PC-9 (cell line): ENCODE measurements at regions not wholly inside any gene's neighbourhood (a gene's known extent, or its start where the extent isn't known, plus 50 kb on each side); places are given as distances from the start of the nearest gene placed in this dataset.

Experiments used
- BruUV-seq: library from RNA; stranded (reverse); fragments of 400-500 nt; replicated peaks from 2 replicates; lab custom pipeline; 2021; lab: Mats Ljungman, UMichigan
- CTCF ChIA-PET: fragments of 300-600 bp; sonication (Branson Sonifier 250); formaldehyde crosslinking; loops from one replicate; lab custom pipeline; 2022; ENCODE audit warnings: antibody characterized with exemption; lab: Charles Lee
- POLR2A ChIA-PET: fragments of 300-600 bp; sonication (Branson Sonifier 250); formaldehyde crosslinking; loops from one replicate; lab custom pipeline; 2022; ENCODE audit warnings: antibody characterized with exemption; ENCODE audit not compliant: unreplicated experiment; lab: Charles Lee
- DNase-seq, 2 experiments: peaks; one replicate each; pipeline versions ENCODE4 v3.0.0 to v3.0.0-alpha.2; 2015 to 2022; ENCODE audit warnings: mixed read lengths in 1 of 2
- H2AFZ ChIP-seq: fragments of 200-600 bp; sonication (generic); 2 replicates; pipeline ENCODE4 v1.8.1; 2017; ENCODE audit warnings: antibody characterized with exemption
- H3F3A ChIP-seq: fragments of 200-600 bp; sonication (generic); 2 replicates; pipeline ENCODE4 v1.8.1; 2017; ENCODE audit warnings: antibody characterized with exemption, mild to moderate bottlenecking, low read depth; ENCODE audit not compliant: insufficient read depth
- H3K27ac ChIP-seq: fragments of 200-600 bp; sonication (generic); 2 replicates; pipeline ENCODE4 v1.6.1; 2016; ENCODE audit warnings: mixed run types
- H3K27me3 ChIP-seq: fragments of 200-600 bp; sonication (generic); 2 replicates; pipeline ENCODE4 v1.6.1; 2016; ENCODE audit warnings: low read depth, mixed run types; ENCODE audit not compliant: insufficient read depth
- H3K36me3 ChIP-seq: fragments of 200-600 bp; sonication (generic); 2 replicates; pipeline ENCODE4 v1.6.1; 2016; ENCODE audit warnings: low read depth, mixed run types
- H3K4me1 ChIP-seq: fragments of 200-600 bp; sonication (generic); replicated peaks from 2 replicates; pipeline ENCODE4 v1.6.1; 2016; ENCODE audit warnings: mixed run types; ENCODE audit not compliant: insufficient read depth
- H3K4me2 ChIP-seq: fragments of 200-600 bp; sonication (generic); 2 replicates; pipeline ENCODE4 v1.6.1; 2017; ENCODE audit warnings: mixed run types
- H3K4me3 ChIP-seq: fragments of 200-600 bp; sonication (generic); 2 replicates; pipeline ENCODE4 v1.6.1; 2016; ENCODE audit warnings: mixed run types
- H3K79me2 ChIP-seq: fragments of 200-600 bp; sonication (generic); 2 replicates; pipeline ENCODE4 v1.6.1; 2017; ENCODE audit warnings: low read depth, mixed run types
- H3K9me2 ChIP-seq: fragments of 200-600 bp; sonication (generic); 2 replicates; pipeline ENCODE4 v1.8.1; 2017; ENCODE audit warnings: mild to moderate bottlenecking; ENCODE audit not compliant: insufficient read depth
- H3K9me3 ChIP-seq: fragments of 200-600 bp; sonication (generic); 2 replicates; pipeline ENCODE4 v1.8.1; 2016; ENCODE audit warnings: low read depth; ENCODE audit not compliant: insufficient read depth
- H4K20me1 ChIP-seq: fragments of 200-600 bp; sonication (generic); 2 replicates; pipeline ENCODE4 v1.8.1; 2017; ENCODE audit not compliant: insufficient read depth
- EZH2 ChIP-seq: fragments of 200-600 bp; sonication (generic); IDR thresholded peaks from 2 replicates; pipeline ENCODE4 v1.8.0; 2017; ENCODE audit warnings: antibody characterized with exemption, low read depth
- intact Hi-C: fragments of 100-400 bp; cut with micrococcal nuclease; formaldehyde crosslinking; loops from one replicate; pipeline ENCODE4 v1.10.0; 2022; ENCODE audit not compliant: unreplicated experiment
- TF ChIP-seq, protein P1 (sequence below): fragments of 200-600 bp; sonication (generic); conservative IDR thresholded peaks from 2 replicates; pipeline ENCODE4 v1.6.1; 2017; ENCODE audit warnings: mixed run types, antibody characterized with exemption, mild to moderate bottlenecking, moderate library complexity

DNA sequence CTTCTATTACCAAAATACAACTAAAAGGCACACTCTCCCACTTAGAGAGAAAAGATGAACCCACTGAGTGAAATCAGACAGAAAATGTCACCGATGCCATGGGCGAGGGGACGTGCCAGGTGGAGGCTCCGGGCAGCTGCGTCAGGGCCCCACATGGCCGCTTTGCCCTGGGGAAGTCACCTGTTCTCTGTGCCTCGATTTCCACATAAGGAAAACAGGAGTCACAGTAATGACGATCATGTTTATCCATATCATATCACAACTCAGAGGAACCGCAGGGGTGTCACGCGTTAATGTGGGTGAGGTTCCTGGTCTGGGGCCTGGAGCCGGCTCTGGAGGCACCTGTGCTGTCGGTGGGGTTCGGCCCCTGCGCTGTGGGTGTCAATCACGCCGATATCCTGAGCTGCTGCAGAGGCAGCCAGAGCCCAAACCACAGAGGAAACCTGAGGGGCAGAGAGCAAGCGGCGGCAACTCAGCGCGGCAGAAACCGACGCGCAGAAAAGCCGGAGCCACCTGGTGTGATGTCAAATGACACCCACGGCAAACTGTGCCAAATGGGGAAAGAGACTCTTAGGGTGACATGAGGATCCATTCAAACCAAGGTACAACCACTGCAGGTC is 243.7 kb downstream of the BRD1 start:
- Histone ChIP-seq H3K79me2 (no peaks in the 10 kb centered on the region), H3K9me2 (no peaks in the 10 kb centered on the region), H3F3A (no peaks in the 10 kb centered on the region), H3K27me3 (peaks cover 86% of the 10 kb centered on the region), H2AFZ (no peak overlapping the region), H3K4me3 (no peak overlapping the region), H3K9me3 (0 out of 2 replicates have a peak, but pooled peaks cover 7% of the 10 kb centered on the region), H3K4me1 (no peaks in the 10 kb centered on the region), H3K36me3 (no peaks in the 10 kb centered on the region), H3K4me2 (no peak overlapping the region), H4K20me1 (no peaks in the 10 kb centered on the region), H3K27ac (no peak overlapping the region)
- TF ChIP-seq, protein P1, sequence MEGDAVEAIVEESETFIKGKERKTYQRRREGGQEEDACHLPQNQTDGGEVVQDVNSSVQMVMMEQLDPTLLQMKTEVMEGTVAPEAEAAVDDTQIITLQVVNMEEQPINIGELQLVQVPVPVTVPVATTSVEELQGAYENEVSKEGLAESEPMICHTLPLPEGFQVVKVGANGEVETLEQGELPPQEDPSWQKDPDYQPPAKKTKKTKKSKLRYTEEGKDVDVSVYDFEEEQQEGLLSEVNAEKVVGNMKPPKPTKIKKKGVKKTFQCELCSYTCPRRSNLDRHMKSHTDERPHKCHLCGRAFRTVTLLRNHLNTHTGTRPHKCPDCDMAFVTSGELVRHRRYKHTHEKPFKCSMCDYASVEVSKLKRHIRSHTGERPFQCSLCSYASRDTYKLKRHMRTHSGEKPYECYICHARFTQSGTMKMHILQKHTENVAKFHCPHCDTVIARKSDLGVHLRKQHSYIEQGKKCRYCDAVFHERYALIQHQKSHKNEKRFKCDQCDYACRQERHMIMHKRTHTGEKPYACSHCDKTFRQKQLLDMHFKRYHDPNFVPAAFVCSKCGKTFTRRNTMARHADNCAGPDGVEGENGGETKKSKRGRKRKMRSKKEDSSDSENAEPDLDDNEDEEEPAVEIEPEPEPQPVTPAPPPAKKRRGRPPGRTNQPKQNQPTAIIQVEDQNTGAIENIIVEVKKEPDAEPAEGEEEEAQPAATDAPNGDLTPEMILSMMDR: no peak
- BruUV-seq: no TSS peak
- DNase-seq: no peak
- ChIA-PET CTCF (no interaction called here), POLR2A (no interaction called here)
- intact Hi-C loops: no loop called here

DNA sequence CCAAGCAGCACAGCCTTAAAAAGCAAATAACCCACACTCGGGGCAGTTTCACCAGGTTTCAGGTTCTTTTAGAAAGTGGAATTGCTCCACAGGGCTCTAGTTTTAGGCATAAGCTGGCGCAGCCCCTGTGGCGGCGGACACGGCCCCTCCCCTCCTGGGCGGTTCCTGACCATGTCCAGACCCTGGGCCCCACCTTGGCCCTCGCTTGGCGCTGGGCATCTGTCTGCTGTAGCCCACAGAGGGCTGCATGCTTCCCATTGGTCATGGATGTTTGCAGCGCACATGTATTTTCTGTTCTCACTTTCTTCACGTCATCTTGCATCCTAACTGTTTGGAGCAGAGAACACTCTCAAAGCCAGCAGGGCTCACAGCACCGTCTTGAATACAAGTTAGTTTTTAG is 244.3 kb downstream of the BRD1 start:
- no peak overlapping the region for H3K4me3 ChIP-seq
- TF ChIP-seq, protein P1: no peak
- no peak for TF ChIP-seq EZH2
- no TSS peak for BruUV-seq
- H3K4me2 ChIP-seq: no peak overlapping the region
- intact Hi-C loops: no loop called here
- no peaks in the 10 kb centered on the region for H3K9me2 ChIP-seq
- H3K27me3 ChIP-seq: peaks cover 86% of the 10 kb centered on the region
- no peaks in the 10 kb centered on the region for H3K79me2 ChIP-seq
- ChIA-PET POLR2A (no interaction called here), CTCF (no interaction called here)
- no peaks in the 10 kb centered on the region for H4K20me1 ChIP-seq
- no peak overlapping the region for H2AFZ ChIP-seq
- H3K9me3 ChIP-seq: 0 out of 2 replicates have a peak, but pooled peaks cover 7% of the 10 kb centered on the region
- no peaks in the 10 kb centered on the region for H3K4me1 ChIP-seq
- no peaks in the 10 kb centered on the region for H3F3A ChIP-seq
- DNase-seq: no peak
- no peaks in the 10 kb centered on the region for H3K36me3 ChIP-seq
- H3K27ac ChIP-seq: no peak overlapping the region

DNA sequence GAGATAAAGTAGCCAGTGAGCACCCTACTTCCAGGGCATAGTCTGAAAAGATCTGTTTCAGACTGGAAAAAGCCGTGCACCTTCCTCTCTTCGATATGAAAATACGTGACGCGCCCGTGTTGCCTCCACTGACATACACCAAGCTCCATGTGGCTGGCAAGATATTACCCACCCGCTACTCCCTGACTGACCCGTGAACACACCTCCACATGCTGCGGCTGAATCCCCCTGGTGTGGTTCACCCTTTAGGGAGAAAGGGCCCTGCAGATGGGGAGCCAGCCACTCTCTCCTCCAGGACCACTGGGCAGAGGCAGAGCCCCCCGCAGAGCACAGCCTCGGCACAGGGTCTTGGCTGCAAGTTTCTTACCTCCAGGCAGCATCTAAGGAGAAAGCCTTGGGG is 245.0 kb downstream of the BRD1 start:
- Histone ChIP-seq H3F3A (no peaks in the 10 kb centered on the region), H3K4me3 (no peak overlapping the region), H3K9me2 (no peaks in the 10 kb centered on the region), H3K36me3 (no peaks in the 10 kb centered on the region), H4K20me1 (no peaks in the 10 kb centered on the region), H3K4me2 (no peak overlapping the region), H3K9me3 (0 out of 2 replicates have a peak, but pooled peaks cover 7% of the 10 kb centered on the region), H2AFZ (no peak overlapping the region), H3K79me2 (no peaks in the 10 kb centered on the region), H3K4me1 (no peaks in the 10 kb centered on the region), H3K27me3 (peaks cover 86% of the 10 kb centered on the region), H3K27ac (no peak overlapping the region)
- ChIA-PET POLR2A (no interaction called here), CTCF (no interaction called here)
- TF ChIP-seq EZH2: no peak
- no peak for DNase-seq
- BruUV-seq: no TSS peak
- intact Hi-C loops: no loop called here

DNA sequence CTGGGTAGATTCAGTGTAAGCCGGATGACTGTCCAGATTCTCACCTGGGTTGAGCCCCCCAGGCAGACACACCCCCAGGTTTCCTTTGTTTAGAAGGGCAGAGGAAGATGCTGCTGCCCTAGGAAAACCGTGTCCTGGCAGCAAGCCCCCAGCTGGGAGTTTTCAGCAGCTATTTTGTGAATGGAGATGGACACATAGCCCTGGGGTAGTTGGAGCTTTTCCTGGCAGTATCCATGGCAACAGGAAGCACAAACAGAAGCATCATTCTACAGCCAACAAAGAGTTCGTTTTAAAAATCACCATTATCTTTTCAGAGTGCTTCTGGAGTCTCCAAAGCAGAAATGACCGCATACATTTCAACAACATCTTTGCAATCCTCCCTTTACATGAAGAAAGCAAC is 245.5 kb downstream of the BRD1 start:
- H3K79me2 ChIP-seq: no peaks in the 10 kb centered on the region

More for the DNA sequence above, 245.5 kb downstream of the BRD1 start:
- DNase-seq: no peak
- Histone ChIP-seq H3K4me2 (no peak overlapping the region), H2AFZ (no peak overlapping the region), H3K9me3 (0 out of 2 replicates have a peak, but pooled peaks cover 7% of the 10 kb centered on the region), H3K4me1 (no peaks in the 10 kb centered on the region), H4K20me1 (no peaks in the 10 kb centered on the region), H3K4me3 (no peak overlapping the region), H3K27me3 (peaks cover 88% of the 10 kb centered on the region), H3K27ac (no peak overlapping the region), H3K9me2 (no peaks in the 10 kb centered on the region), H3F3A (no peaks in the 10 kb centered on the region), H3K36me3 (no peaks in the 10 kb centered on the region)
- intact Hi-C loops: no loop called here
- CTCF ChIA-PET: no interaction called here
- TF ChIP-seq EZH2: no peak
- TF ChIP-seq, protein P1: no peak
- BruUV-seq: no TSS peak
- POLR2A ChIA-PET: no interaction called here
